ENCODE measurements at regions not wholly inside any gene's neighbourhood (a gene's known extent, or its start where the extent isn't known, plus 50 kb on each side); places are given as distances from the start of the nearest gene placed in this dataset.

GRCh38 chr13:58119804-58120203 is 488.3 kb downstream of the PCDH17 start:
- intact Hi-C loops (cut with micrococcal nuclease): no loop called here
- Mint-ChIP-seq H3K36me3 (ENCODE audit: insufficient read depth, unreplicated experiment) (no peaks in the 10 kb centered on the region), H3K27me3 (ENCODE audit: insufficient read depth, unreplicated experiment) (no peaks in the 10 kb centered on the region), H3K4me3 (ENCODE audit: unreplicated experiment) (no peak overlapping the region), H3K27ac (ENCODE audit: low read depth, unreplicated experiment) (no peak overlapping the region), H3K4me1 (ENCODE audit: insufficient read depth, unreplicated experiment) (no peaks in the 10 kb centered on the region), H3K9me3 (ENCODE audit: unreplicated experiment) (peaks cover 25% of the 10 kb centered on the region)
- POLR2A ChIA-PET: no interaction called here
- CTCF ChIA-PET: no interaction called here
- no peak for DNase-seq (ENCODE audit: unreplicated experiment)
- BruUV-seq (replicated peaks): no TSS peak
- TF ChIP-seq CTCF (IDR thresholded peaks at IDR 0.05; ENCODE audit: unreplicated experiment): no peak

GRCh38 chr13:58126496-58126895 is 495.0 kb downstream of the PCDH17 start:
- no peak for TF ChIP-seq CTCF (IDR thresholded peaks at IDR 0.05; ENCODE audit: unreplicated experiment)
- ChIA-PET CTCF (no interaction called here), POLR2A (interaction anchor here (0.6 kb wide), 1 partner anchor 11 kb away, joined by 3 read pairs; no protein-coding TSS in a partner anchor)
- intact Hi-C loops (cut with micrococcal nuclease): no loop called here
- no peak overlapping the region for H3K4me3 Mint-ChIP-seq (ENCODE audit: unreplicated experiment)
- H3K9me3 Mint-ChIP-seq (ENCODE audit: unreplicated experiment): peaks cover 39% of the 10 kb centered on the region
- H3K36me3 Mint-ChIP-seq (ENCODE audit: insufficient read depth, unreplicated experiment): no peaks in the 10 kb centered on the region
- no peaks in the 10 kb centered on the region for H3K4me1 Mint-ChIP-seq (ENCODE audit: insufficient read depth, unreplicated experiment)
- no peak for DNase-seq (ENCODE audit: unreplicated experiment)
- no TSS peak for BruUV-seq (replicated peaks)
- no peaks in the 10 kb centered on the region for H3K27me3 Mint-ChIP-seq (ENCODE audit: insufficient read depth, unreplicated experiment)
- no peak overlapping the region for H3K27ac Mint-ChIP-seq (ENCODE audit: low read depth, unreplicated experiment)

- Mint-ChIP-seq H3K27ac (ENCODE audit: low read depth, unreplicated experiment) (no peak overlapping the region), H3K9me3 (ENCODE audit: unreplicated experiment) (peaks cover 54% of the 10 kb centered on the region), H3K4me1 (ENCODE audit: insufficient read depth, unreplicated experiment) (no peaks in the 10 kb centered on the region), H3K4me3 (ENCODE audit: unreplicated experiment) (no peak overlapping the region), H3K27me3 (ENCODE audit: insufficient read depth, unreplicated experiment) (no peaks in the 10 kb centered on the region), H3K36me3 (ENCODE audit: insufficient read depth, unreplicated experiment) (no peaks in the 10 kb centered on the region)
- intact Hi-C loops (cut with micrococcal nuclease): no loop called here
- BruUV-seq (replicated peaks): no TSS peak
- ChIA-PET POLR2A (no interaction called here), CTCF (no interaction called here)
- DNase-seq (ENCODE audit: unreplicated experiment): no peak
- no peak for TF ChIP-seq CTCF (IDR thresholded peaks at IDR 0.05; ENCODE audit: unreplicated experiment)
Measured at GRCh38 chr13:58134012-58134411, 502.5 kb downstream of the PCDH17 start.

- H3K4me1 Mint-ChIP-seq (ENCODE audit: insufficient read depth, unreplicated experiment): no peaks in the 10 kb centered on the region
- ChIA-PET POLR2A (no interaction called here), CTCF (no interaction called here)
- no peak for TF ChIP-seq CTCF (IDR thresholded peaks at IDR 0.05; ENCODE audit: unreplicated experiment)
- H3K36me3 Mint-ChIP-seq (ENCODE audit: insufficient read depth, unreplicated experiment): no peaks in the 10 kb centered on the region
- no peak for DNase-seq (ENCODE audit: unreplicated experiment)
- no TSS peak for BruUV-seq (replicated peaks)
- no peak overlapping the region for H3K27ac Mint-ChIP-seq (ENCODE audit: low read depth, unreplicated experiment)
- no peak overlapping the region for H3K4me3 Mint-ChIP-seq (ENCODE audit: unreplicated experiment)
- intact Hi-C loops (cut with micrococcal nuclease): no loop called here
- no peaks in the 10 kb centered on the region for H3K27me3 Mint-ChIP-seq (ENCODE audit: insufficient read depth, unreplicated experiment)
- peaks cover 53% of the 10 kb centered on the region for H3K9me3 Mint-ChIP-seq (ENCODE audit: unreplicated experiment)
Measured at GRCh38 chr13:58134525-58134924, 503.0 kb downstream of the PCDH17 start.
